ENCODE measurements at regions not wholly inside any gene's neighbourhood (a gene's known extent, or its start where the extent isn't known, plus 50 kb on each side); places are given as distances from the start of the nearest gene placed in this dataset.

DNA sequence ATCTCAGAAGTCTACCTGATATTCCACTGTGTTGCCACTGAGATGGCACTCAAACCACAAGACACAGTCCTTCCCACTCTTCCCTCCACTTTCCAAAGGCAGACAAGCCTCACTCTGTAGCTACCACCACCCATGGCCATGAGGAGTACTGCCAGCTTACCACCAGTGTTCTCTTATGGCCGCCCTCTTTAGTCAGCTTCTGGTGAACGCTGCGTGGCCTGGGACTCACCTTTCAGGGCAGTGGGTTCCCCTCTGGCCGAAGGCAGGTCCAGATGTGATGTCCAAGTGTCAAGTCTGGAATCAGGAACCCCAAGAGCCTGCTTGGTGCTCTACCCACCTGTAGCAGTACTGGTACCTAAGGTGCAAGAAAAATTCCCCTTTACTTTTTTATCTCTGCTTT is 580.8 kb downstream of the LRRIQ3 start:
- H2AFZ ChIP-seq (ENCODE audit: low read depth, low read length): no peak overlapping the region
- no peaks in the 10 kb centered on the region for H3K9me3 ChIP-seq (replicated peaks; ENCODE audit: control insufficient read depth, insufficient read depth, low read length)
- H3K9me1 ChIP-seq (replicated peaks; ENCODE audit: control insufficient read depth, extremely low read depth, insufficient read depth, low read length): no peaks in the 10 kb centered on the region
- no peak overlapping the region for H3K27ac ChIP-seq (ENCODE audit: insufficient read depth, low read depth, low read length)
- no peak overlapping the region for H3K4me3 ChIP-seq (replicated peaks in 1 of 3; ENCODE audit: insufficient read depth in 1 of 3, low read depth in 1 of 3, low read length in 3 of 3)
- H3K27me3 ChIP-seq (ENCODE audit: control insufficient read depth in 2 of 2, insufficient read depth in 2 of 2, low read length in 2 of 2): no peaks in the 10 kb centered on the region
- no TSS peak for BruUV-seq (replicated peaks)
- H3K36me3 ChIP-seq (ENCODE audit: control insufficient read depth in 2 of 2, extremely low read depth in 1 of 2, insufficient read depth in 2 of 2, low read length in 2 of 2): no peaks in the 10 kb centered on the region
- dilution Hi-C loops (cut with MboI; ENCODE audit: extremely low pct_ligation_motif_present, low sequenced_read_pairs) (no loop called here), intact Hi-C loops (cut with micrococcal nuclease) (no loop called here)
- ChIA-PET POLR2A (no interaction called here), CTCF (no interaction called here)
- no peaks in the 10 kb centered on the region for H3K4me1 ChIP-seq (ENCODE audit: control insufficient read depth, extremely low read depth, insufficient read depth, low read length)
- no peak overlapping the region for H3K9ac ChIP-seq (replicated peaks; ENCODE audit: extremely low read depth, insufficient read depth, low read length)
- DNase-seq (ENCODE audit: low read depth, low spot score) (no peak), FAIRE-seq (no peak)
- H3K4me2 ChIP-seq (ENCODE audit: insufficient read depth, low read length): no peak overlapping the region
- H4K20me1 ChIP-seq (replicated peaks; ENCODE audit: control insufficient read depth, extremely low read depth, insufficient read depth, low read length): no peaks in the 10 kb centered on the region
- TF ChIP-seq FOS (IDR thresholded peaks at IDR 0.05; ENCODE audit: borderline replicate concordance, insufficient read depth, low read length) (no peak), JUN (IDR thresholded peaks at IDR 0.05; ENCODE audit: borderline replicate concordance, insufficient read depth, insufficient read length, low read depth) (no peak), EZH2 (IDR thresholded peaks at IDR 0.05; ENCODE audit: borderline replicate concordance, low read depth, low read length, severe bottlenecking) (no peak), MYC (IDR thresholded peaks at IDR 0.05; ENCODE audit: low read depth, low read length) (no peak), GATA2 (IDR thresholded peaks at IDR 0.05; ENCODE audit: insufficient read depth, insufficient read length, low read depth, low read length) (no peak), POLR2AphosphoS5 (IDR thresholded peaks at IDR 0.05; ENCODE audit: insufficient read depth, low read depth, low read length) (no peak), POLR2A (IDR thresholded peaks at IDR 0.05; ENCODE audit: low read depth, low read length) (no peak)
- TF ChIP-seq, protein P1, sequence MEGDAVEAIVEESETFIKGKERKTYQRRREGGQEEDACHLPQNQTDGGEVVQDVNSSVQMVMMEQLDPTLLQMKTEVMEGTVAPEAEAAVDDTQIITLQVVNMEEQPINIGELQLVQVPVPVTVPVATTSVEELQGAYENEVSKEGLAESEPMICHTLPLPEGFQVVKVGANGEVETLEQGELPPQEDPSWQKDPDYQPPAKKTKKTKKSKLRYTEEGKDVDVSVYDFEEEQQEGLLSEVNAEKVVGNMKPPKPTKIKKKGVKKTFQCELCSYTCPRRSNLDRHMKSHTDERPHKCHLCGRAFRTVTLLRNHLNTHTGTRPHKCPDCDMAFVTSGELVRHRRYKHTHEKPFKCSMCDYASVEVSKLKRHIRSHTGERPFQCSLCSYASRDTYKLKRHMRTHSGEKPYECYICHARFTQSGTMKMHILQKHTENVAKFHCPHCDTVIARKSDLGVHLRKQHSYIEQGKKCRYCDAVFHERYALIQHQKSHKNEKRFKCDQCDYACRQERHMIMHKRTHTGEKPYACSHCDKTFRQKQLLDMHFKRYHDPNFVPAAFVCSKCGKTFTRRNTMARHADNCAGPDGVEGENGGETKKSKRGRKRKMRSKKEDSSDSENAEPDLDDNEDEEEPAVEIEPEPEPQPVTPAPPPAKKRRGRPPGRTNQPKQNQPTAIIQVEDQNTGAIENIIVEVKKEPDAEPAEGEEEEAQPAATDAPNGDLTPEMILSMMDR (IDR thresholded peaks at IDR 0.05; ENCODE audit: extremely low read depth in 1 of 2, insufficient read depth in 1 of 2, low read depth in 1 of 2, low read length in 2 of 2): no peak
- TF ChIP-seq, protein P2, sequence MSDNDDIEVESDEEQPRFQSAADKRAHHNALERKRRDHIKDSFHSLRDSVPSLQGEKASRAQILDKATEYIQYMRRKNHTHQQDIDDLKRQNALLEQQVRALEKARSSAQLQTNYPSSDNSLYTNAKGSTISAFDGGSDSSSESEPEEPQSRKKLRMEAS (IDR thresholded peaks at IDR 0.05; ENCODE audit: insufficient read depth, insufficient read length): no peak
- no peaks in the 10 kb centered on the region for H3K79me2 ChIP-seq (ENCODE audit: control insufficient read depth, insufficient read depth, low read length)

Measured in endothelial cell of umbilical vein (primary cell).